Stimulated activated CD8-positive, alpha-beta memory T cell treated with anti-CD3 and anti-CD28 coated beads, Interleukin-15, amount 100 ng/mL, for 1 hour (primary cell): ENCODE measurements at regions not wholly inside any gene's neighbourhood (a gene's known extent, or its start where the extent isn't known, plus 50 kb on each side); places are given as distances from the start of the nearest gene placed in this dataset.
"Not testable (repeated sequence)": the region's sequence is repeated elsewhere in the genome, so short reads cannot be mapped to it uniquely, and the experiment has no call there.

Experiments used
- DNase-seq: peaks from one replicate; pipeline ENCODE4 v3.0.0-alpha.2; 2020; ENCODE audit warnings: low read depth

DNA sequence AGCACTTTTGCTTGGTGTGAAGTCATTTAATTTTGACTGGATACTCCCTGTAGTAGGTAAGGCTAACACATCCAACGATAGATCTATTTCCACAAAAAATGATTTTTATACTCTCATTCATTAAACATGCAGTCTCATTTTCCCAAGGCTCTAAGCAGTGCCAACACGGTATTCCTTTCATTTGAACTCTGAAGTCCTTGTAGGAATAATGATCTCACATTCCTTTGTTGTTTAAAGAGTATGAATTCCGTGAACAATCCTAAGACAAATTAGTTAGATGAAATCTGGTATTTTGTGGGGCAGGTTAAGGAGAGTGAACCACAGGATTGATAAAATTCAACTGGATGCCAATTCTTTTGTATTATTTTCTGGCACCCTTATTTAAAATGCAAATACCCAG is 66.6 kb downstream of the LACC1 start:
- no peak for DNase-seq

DNA sequence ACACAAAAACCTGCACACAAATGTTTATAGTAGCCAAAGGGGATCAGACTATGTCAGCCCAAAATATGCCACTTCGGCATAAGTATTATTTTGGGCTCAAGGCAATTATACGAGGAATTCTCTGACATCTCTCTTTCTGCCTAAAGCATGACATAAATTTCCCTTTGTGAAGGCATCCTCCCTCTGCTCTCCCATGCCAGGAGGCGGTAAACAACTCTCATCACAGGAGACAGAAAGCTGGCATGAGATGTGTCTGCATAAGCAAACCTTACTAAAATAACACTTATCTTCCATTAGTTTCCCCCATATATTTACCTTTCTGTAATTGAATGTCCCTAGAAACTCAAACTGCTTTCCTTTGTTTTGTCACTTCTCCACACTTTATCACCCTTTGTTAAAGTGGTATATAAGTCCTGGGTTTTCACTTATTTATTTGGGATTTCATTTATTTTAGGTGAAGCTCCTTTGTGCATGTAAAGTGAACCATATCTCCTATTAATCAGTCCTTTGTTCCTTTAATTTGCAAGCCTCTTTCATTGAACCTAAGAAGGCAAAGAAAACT is 68.3 kb downstream of the LACC1 start:
- DNase-seq = no peak

DNA sequence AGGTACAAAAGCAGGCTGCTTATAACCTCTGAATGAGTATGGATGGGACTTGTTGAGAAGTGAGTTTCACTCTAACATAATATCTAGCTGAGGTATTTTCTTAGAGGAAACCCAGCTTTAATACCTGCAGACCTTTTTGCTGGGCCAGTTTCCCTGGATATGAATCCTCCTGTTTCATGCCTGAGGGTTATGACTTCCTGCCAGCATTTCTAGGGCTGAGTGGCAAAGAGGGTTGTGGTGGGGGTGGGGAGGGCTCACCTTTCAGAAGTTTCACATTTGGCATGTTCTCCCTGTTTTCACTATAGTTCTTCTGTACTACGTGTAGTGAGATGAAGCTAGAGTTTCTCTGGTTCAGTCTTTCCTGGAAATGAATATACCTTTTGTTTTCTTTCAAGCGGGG is 73.7 kb downstream of the LACC1 start:
- no peak for DNase-seq

DNA sequence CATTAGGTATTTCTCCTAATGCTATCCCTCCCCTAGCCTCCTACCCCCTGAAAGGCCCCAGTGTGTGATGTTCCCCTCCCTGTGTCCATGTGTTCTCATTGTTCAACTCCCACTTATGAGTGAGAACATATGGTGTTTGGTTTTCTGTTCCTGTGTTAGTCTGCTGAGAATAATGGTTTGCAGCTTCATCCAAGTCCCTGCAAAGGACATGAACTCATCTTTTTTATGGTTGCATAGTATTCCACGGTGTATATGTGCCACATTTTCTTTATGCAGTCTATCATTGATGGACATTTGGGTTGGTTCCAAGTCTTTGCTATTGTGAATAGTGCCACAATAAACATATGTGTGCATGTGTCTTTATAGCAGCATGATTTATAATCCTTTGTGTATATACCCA is 77.3 kb downstream of the LACC1 start:
- DNase-seq = not testable (repeated sequence)

DNA sequence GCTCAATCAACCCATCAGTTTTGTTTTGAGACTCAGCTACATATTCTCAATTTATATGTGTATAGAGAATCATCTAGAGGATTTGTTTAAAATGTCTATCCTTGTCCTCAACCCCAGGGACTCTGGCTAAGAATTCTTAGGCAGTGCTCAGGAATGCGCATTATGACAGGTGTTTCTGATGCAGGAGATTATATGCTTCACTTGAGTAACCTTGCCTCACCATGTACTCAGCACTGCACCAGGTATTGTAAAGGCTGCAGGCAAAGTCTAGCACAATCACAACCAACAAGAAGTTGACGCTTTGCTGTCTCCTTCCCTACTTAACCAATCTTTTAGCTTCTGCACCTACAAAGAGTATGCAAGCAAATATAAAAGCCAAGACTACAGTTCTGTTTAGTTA is 79.6 kb downstream of the LACC1 start:
- DNase-seq = no peak

DNA sequence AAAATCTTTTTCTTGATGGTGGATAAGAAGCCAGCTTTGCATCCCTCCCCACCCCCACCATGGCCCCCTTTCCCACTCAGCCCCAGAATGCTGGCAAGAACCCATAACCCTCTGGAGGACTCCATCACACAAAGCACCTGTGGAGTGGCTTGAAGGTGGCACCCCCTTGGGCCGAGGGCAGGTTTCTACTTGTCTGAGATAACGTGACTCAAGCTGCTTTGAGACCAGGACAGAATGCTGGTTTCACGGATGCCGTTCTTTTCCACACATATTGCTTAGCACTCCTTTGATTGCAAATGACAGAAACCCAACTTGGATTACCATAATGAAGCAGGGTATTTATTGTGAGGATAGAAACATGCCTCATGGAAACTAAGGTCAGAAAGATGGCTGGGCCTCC is 82.2 kb downstream of the LACC1 start:
- no peak for DNase-seq

DNA sequence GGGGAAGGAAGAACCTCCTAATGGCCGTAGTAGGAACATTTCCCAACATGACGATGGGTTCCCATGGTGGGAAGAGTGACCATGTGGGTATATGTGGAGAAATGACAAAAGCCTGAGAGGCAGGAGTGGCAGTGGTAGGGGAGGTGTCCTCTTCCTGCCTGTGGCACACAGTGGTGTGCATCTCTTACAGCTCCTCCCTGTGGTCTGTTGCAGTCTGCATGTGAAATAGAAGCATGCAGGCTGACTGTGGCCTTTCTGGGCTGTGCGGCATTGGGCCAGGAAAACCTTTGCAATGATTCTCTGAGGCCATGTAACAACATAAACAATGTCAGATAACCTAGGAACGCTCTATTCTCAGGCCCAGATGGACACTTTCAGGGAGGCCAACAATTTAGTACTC is 84.0 kb downstream of the LACC1 start:
- DNase-seq = no peak

DNA sequence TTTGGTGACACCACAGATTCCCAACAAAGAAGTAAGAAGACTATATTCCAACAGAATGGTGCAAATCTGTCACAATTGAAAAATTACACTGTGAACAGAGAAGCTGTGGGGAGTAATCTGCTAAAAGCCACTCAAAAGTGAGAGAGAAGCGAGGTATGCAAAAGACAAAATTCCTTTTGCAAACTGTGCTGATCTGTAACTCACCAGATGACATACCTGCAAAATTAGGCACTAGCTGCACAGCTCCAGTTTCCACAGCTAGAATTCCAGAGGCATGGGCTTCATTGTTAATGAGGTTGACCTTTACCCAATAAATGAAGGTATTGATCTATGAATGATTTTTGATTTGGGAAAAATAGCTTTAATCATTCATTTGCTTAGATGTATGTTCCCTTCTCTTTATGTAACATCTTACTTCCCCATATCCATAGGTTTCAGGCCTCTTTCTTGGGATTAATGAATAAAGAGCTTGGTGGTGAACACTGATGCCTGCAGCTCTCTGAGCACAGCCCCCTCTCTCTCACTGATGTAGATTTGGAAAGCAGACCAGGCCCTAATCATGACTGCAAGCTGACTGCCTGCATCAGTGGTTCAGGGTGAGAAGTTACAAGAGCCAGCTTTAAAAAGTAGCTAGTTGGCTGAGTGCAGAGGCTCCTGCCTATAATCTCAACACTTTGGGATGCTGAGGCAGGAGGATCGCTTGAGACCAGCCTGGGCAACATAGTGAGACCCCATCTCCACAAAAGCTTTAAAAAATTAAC is 85.2 kb downstream of the LACC1 start:
- no peak for DNase-seq

DNA sequence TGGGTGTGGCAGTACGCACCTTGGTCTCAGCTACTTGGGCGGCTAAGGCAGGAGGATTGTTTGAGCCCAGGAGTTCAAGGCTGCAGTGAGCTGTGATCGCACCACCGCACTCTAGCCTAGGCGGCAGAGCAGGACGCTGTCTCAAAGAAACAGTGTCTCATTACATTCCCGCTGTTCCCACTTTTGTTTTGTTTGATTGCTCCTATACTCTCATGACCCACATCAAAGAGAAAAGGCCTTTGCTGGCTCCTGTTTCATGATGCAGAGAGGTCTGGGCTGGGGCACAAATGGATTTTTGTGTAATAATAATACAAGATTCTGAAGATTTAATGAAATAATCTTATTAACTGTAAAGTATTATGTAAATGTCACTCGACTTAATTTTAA is 85.7 kb downstream of the LACC1 start:
- DNase-seq = no peak

DNA sequence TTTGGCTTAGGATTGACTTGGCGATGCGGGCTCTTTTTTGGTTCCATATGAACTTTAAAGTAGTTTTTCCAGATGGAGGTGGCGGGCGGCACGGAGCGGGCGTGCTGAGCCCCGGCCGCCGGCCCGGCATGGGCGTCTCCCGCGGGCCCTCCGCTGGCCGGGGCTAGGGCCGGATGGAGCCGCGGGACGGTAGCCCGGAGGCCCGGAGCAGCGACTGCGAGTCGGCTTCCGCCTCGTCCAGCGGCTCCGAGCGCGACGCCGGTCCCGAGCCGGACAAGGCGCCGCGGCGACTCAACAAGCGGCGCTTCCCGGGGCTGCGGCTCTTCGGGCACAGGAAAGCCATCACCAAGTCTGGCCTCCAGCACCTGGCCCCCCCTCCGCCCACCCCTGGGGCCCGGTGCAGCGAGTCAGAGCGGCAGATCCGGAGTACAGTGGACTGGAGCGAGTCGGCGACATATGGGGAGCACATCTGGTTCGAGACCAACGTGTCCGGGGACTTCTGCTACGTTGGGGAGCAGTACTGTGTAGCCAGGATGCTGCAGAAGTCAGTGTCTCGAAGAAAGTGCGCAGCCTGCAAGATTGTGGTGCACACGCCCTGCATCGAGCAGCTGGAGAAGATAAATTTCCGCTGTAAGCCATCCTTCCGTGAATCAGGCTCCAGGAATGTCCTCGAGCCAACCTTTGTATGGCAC is 88.7 kb downstream of the LACC1 start:
- not testable (repeated sequence) for DNase-seq

DNA sequence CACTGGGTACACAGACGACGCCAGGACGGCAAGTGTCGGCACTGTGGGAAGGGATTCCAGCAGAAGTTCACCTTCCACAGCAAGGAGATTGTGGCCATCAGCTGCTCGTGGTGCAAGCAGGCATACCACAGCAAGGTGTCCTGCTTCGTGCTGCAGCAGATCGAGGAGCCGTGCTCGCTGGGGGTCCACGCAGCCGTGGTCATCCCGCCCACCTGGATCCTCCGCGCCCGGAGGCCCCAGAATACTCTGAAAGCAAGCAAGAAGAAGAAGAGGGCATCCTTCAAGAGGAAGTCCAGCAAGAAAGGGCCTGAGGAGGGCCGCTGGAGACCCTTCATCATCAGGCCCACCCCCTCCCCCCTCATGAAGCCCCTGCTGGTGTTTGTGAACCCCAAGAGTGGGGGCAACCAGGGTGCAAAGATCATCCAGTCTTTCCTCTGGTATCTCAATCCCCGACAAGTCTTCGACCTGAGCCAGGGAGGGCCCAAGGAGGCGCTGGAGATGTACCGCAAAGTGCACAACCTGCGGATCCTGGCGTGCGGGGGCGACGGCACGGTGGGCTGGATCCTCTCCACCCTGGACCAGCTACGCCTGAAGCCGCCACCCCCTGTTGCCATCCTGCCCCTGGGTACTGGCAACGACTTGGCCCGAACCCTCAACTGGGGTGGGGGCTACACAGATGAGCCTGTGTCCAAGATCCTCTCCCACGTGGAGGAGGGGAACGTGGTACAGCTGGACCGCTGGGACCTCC is 89.4 kb downstream of the LACC1 start:
- not testable (repeated sequence) for DNase-seq

DNA sequence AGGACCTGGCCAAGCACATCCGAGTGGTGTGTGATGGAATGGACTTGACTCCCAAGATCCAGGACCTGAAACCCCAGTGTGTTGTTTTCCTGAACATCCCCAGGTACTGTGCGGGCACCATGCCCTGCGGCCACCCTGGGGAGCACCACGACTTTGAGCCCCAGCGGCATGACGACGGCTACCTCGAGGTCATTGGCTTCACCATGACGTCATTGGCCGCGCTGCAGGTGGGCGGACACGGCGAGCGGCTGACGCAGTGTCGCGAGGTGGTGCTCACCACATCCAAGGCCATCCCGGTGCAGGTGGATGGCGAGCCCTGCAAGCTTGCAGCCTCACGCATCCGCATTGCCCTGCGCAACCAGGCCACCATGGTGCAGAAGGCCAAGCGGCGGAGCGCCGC is 90.2 kb downstream of the LACC1 start:
- not testable (repeated sequence) for DNase-seq

DNA sequence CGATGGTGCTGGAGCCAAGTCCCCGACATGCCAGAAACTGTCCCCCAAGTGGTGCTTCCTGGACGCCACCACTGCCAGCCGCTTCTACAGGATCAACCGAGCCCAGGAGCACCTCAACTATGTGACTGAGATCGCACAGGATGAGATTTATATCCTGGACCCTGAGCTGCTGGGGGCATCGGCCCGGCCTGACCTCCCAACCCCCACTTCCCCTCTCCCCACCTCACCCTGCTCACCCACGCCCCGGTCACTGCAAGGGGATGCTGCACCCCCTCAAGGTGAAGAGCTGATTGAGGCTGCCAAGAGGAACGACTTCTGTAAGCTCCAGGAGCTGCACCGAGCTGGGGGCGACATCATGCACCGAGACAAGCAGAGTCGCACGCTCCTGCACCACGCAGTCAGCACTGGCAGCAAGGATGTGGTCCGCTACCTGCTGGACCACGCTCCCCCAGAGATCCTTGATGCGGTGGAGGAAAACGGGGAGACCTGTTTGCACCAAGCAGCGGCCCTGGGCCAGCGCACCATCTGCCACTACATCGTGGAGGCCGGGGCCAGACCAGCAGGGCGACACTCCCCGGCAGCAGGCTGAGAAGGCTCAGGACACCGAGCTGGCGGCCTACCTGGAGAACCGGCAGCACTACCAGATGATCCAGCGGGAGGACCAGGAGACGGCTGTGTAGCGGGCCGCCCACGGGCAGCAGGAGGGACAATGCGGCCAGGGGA is 91.0 kb downstream of the LACC1 start:
- DNase-seq = not testable (repeated sequence)

DNA sequence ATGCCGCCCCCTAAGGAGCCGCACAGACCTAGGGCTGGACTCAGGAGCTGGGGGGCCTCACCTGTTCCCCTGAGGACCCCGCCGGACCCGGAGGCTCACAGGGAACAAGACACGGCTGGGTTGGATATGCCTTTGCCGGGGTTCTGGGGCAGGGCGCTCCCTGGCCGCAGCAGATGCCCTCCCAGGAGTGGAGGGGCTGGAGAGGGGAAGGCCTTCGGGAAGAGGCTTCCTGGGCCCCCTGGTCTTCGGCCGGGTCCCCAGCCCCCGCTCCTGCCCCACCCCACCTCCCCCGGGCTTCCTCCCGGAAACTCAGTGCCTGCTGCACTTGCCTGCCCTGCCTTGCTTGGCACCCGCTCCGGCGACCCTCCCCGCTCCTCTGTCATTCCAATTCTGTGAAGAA is 91.6 kb downstream of the LACC1 start:
- DNase-seq = not testable (repeated sequence)

DNA sequence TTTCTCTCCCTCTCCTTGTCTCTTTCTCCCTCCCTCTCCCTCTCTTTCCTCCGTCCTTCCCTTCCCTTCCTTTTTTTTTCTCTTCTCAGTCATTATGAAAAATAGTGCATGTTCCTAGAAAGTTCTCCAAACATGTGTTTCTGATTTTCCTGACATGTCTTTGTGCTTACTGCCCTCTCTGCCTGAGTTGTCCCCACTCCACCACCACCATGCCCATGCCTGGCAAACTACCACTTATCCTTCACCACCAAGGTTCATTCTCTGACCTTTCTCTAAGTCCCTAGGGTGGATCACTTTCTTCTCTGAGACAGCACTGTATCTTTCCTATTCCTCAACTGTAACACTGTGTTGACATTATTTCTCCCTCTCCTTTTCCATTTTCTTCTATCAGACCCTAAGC is 98.2 kb downstream of the LACC1 start:
- DNase-seq = no peak

DNA sequence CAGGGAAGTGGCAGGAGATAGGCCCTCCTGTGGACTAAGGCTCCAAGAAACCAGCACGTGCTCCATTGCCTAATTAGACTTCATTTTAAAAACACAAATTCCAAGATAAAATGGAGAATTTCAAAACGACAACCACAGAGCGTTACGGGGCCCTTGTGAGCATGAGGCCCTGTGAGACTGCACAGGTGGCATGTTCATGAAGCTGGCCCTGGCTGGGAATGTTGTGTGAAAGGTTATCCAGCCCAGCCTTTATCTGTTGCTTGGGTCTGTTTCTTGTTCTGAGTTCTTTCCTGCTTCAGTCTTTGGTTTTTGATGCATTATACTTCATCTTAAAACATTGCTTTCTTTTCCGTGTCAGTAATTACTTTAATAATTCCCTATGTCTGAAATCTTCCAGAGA is 99.0 kb downstream of the LACC1 start:
- DNase-seq = no peak

DNA sequence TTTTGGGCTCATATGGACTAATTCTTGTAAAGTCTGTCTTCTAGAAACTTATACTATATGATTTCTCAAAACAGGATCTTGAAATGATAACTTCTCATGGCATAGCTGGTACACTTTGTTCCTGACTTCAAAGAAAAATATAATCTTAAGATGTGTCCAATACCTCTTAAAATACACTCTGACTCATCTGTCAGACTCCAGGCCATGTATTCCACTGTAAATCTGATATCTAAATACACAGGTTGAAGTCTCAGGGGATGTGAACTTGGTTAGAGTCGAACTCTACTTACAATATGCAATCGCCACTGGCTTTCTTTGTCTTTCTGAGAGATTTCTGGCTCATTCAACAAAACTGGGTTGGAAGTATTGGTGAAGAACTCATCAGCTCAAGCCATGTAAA is 99.8 kb downstream of the LACC1 start:
- no peak for DNase-seq

DNA sequence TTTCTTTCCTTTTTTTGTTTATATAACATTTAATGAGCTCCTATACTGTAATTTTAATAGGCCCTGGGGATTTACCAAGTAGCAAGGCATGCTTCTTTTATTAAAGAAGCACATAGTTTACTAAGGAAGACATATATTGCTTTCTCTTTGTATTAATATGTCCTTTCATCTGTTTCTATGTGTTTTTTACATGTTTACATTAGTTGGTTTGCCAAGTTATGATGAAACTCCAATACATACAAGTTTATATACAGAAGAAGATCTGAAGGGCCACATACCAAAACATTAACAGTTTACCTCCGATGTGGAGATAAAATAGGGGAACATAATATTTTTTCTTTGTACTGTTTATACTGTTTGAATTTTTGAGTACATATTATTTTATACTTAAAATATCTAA is 100.9 kb downstream of the LACC1 start:
- DNase-seq = no peak

DNA sequence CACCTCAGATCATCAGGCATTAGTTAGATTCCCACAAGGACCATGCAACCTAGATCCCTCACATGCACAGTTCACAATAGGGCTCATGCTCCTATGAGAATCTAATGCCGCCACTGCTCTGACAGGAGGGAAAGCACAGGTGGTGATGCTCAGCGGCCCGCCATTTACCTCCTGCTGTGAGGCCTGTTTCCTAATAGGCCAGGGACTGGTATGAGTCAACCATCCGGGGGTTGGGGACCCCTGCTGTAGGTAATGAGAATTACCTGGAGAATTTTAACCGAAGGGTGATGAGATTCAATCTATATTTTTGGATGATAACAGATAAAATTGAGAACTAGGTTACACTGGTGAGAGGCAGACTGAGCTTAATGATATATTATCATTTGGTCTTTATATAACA is 101.4 kb downstream of the LACC1 start:
- DNase-seq = no peak

DNA sequence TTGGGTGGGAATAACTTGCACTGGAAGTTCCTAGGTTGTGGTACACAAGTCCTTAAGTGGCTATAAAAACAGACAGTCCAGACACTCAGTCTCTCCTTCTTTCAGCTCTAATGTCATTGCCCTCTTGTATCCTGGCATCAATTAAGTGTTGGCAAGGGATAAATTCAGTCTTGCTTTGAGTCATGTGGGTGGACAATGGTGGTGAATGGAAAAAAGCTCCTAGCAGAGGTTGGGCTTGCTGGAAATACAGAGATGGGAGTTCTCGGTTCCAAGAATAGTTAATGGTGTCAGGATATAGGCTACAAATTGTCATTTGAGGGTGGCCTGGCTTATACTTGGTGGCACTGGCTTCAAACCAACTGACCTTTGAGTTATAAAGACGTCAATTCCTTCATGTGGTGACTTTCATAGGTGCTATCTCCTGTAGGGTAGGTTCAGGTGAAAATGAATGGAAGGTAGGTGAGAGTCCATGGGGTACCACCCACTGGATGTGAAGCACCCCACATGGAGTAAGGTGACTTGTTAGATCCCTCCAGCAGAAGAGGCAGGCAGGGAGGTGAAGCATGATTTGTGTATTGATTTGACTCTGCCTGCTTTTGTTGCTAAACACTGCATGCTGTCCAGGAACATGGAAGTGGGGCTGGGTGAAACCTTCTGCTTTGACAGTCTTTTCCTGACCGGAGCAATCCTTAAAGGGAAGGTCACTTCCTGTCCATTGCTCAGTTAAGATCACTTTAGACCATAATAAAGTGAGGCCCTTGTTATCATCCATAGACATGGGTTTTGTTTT is 102.0 kb downstream of the LACC1 start:
- DNase-seq = no peak

DNA sequence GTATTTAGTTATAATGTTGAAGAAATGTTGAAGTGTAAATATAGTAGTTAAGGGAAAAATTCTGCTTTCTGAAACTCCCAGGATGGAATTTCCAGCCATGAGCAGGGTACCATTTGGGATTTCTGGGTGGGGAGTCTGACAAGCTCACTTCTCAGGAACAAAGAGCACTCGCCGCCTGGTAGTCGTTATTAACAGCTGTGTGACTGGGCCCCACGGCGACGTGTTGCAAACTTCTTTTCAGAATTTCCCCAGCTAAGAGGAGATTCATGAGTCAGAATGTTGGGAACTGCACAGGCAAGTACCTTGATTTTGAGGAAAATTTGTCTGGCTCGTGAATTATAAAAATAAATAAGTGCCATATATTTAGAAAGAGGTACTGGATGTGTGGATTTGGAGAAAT is 103.7 kb downstream of the LACC1 start:
- DNase-seq = no peak
